ENCODE measurements at regions not wholly inside any gene's neighbourhood (a gene's known extent, or its start where the extent isn't known, plus 50 kb on each side); places are given as distances from the start of the nearest gene placed in this dataset.
"Not testable (repeated sequence)": the region's sequence is repeated elsewhere in the genome, so short reads cannot be mapped to it uniquely, and the experiment has no call there.

- Histone ChIP-seq H3K27me3 (ENCODE audit: insufficient read depth, low read length) (no peaks in the 10 kb centered on the region), H3K9ac (ENCODE audit: low read depth, low read length) (no peak overlapping the region), H3K36me3 (ENCODE audit: insufficient read depth, low read depth, low read length) (no peaks in the 10 kb centered on the region), H3K9me3 (ENCODE audit: insufficient read depth, low read depth, low read length) (peaks cover 13% of the 10 kb centered on the region; the same call in 1 of the 2 replicates), H3K4me1 (ENCODE audit: insufficient read depth, low read length) (no peaks in the 10 kb centered on the region; the same call in 1 of the 2 replicates), H3K4me3 (ENCODE audit: low read length) (no peak overlapping the region), H3K27ac (ENCODE audit: low read length) (no peak overlapping the region)
These were observed 199.3 kb upstream of the ADAMTSL1 start for GRCh38 chr9:18274693-18275092.

- H3K9ac ChIP-seq (ENCODE audit: low read depth, low read length) = no peak overlapping the region
- H3K4me1 ChIP-seq (ENCODE audit: insufficient read depth, low read length) = no peaks in the 10 kb centered on the region; the same call in 1 of the 2 replicates
- H3K9me3 ChIP-seq (ENCODE audit: insufficient read depth, low read depth, low read length) = peaks cover 13% of the 10 kb centered on the region; the same call in 1 of the 2 replicates
- H3K36me3 ChIP-seq (ENCODE audit: insufficient read depth, low read depth, low read length) = no peaks in the 10 kb centered on the region
- no peak overlapping the region for H3K4me3 ChIP-seq (ENCODE audit: low read length)
- H3K27ac ChIP-seq (ENCODE audit: low read length) = no peak overlapping the region
- no peaks in the 10 kb centered on the region for H3K27me3 ChIP-seq (ENCODE audit: insufficient read depth, low read length)
These were observed 198.5 kb upstream of the ADAMTSL1 start for GRCh38 chr9:18275313-18275990.

GRCh38 chr9:18281291-18281690 lies 192.7 kb upstream of the ADAMTSL1 start:
- H3K4me3 ChIP-seq (ENCODE audit: low read length) = no peak overlapping the region

GRCh38 chr9:18294229-18294628 lies 179.7 kb upstream of the ADAMTSL1 start:
- H3K4me1 ChIP-seq (ENCODE audit: insufficient read depth, low read length) = peaks cover 9% of the 10 kb centered on the region; the same call in 1 of the 2 replicates
- no peaks in the 10 kb centered on the region for H3K36me3 ChIP-seq (ENCODE audit: insufficient read depth, low read depth, low read length)
- no peak overlapping the region for H3K4me3 ChIP-seq (ENCODE audit: low read length)
- no peak overlapping the region for H3K9ac ChIP-seq (ENCODE audit: low read depth, low read length)
- no peaks in the 10 kb centered on the region; the same call in 1 of the 2 replicates for H3K9me3 ChIP-seq (ENCODE audit: insufficient read depth, low read depth, low read length)
- no peaks in the 10 kb centered on the region for H3K27me3 ChIP-seq (ENCODE audit: insufficient read depth, low read length)
- H3K27ac ChIP-seq (ENCODE audit: low read length) = no peak overlapping the region

More at GRCh38 chr9:18281291-18281690, 192.7 kb upstream of the ADAMTSL1 start:
- Histone ChIP-seq H3K27me3 (ENCODE audit: insufficient read depth, low read length) (no peaks in the 10 kb centered on the region), H3K9ac (ENCODE audit: low read depth, low read length) (no peak overlapping the region), H3K36me3 (ENCODE audit: insufficient read depth, low read depth, low read length) (no peaks in the 10 kb centered on the region), H3K9me3 (ENCODE audit: insufficient read depth, low read depth, low read length) (0 out of 2 replicates have a peak, but pooled peaks cover 6% of the 10 kb centered on the region), H3K27ac (ENCODE audit: low read length) (no peak overlapping the region), H3K4me1 (ENCODE audit: insufficient read depth, low read length) (no peaks in the 10 kb centered on the region; the same call in 1 of the 2 replicates)

- H3K27me3 ChIP-seq (ENCODE audit: insufficient read depth, low read length) = no peaks in the 10 kb centered on the region
- no peaks in the 10 kb centered on the region; the same call in 1 of the 2 replicates for H3K9me3 ChIP-seq (ENCODE audit: insufficient read depth, low read depth, low read length)
- H3K9ac ChIP-seq (ENCODE audit: low read depth, low read length) = no peak overlapping the region
- H3K27ac ChIP-seq (ENCODE audit: low read length) = no peak overlapping the region
- no peaks in the 10 kb centered on the region for H3K36me3 ChIP-seq (ENCODE audit: insufficient read depth, low read depth, low read length)
- H3K4me1 ChIP-seq (ENCODE audit: insufficient read depth, low read length) = peaks cover 9% of the 10 kb centered on the region; the same call in 1 of the 2 replicates
- no peak overlapping the region for H3K4me3 ChIP-seq (ENCODE audit: low read length)
These were observed 177.3 kb upstream of the ADAMTSL1 start for GRCh38 chr9:18296702-18297055.

- Histone ChIP-seq H3K9ac (ENCODE audit: low read depth, low read length) (no peak overlapping the region), H3K27ac (ENCODE audit: low read length) (no peak overlapping the region), H3K27me3 (ENCODE audit: insufficient read depth, low read length) (no peaks in the 10 kb centered on the region), H3K4me3 (ENCODE audit: low read length) (no peak overlapping the region), H3K4me1 (ENCODE audit: insufficient read depth, low read length) (peaks cover 9% of the 10 kb centered on the region; the same call in 1 of the 2 replicates), H3K9me3 (ENCODE audit: insufficient read depth, low read depth, low read length) (no peaks in the 10 kb centered on the region; the same call in 1 of the 2 replicates), H3K36me3 (ENCODE audit: insufficient read depth, low read depth, low read length) (no peaks in the 10 kb centered on the region)
These were observed 176.7 kb upstream of the ADAMTSL1 start for GRCh38 chr9:18297056-18297841.

GRCh38 chr9:18299449-18299848 lies 174.5 kb upstream of the ADAMTSL1 start:
- H3K27me3 ChIP-seq (ENCODE audit: insufficient read depth, low read length) = no peaks in the 10 kb centered on the region
- no peak overlapping the region for H3K27ac ChIP-seq (ENCODE audit: low read length)
- H3K9me3 ChIP-seq (ENCODE audit: insufficient read depth, low read depth, low read length) = no peaks in the 10 kb centered on the region; the same call in 1 of the 2 replicates
- no peak overlapping the region for H3K4me3 ChIP-seq (ENCODE audit: low read length)
- H3K36me3 ChIP-seq (ENCODE audit: insufficient read depth, low read depth, low read length) = no peaks in the 10 kb centered on the region
- no peak overlapping the region for H3K9ac ChIP-seq (ENCODE audit: low read depth, low read length)
- peaks cover 9% of the 10 kb centered on the region; the same call in 1 of the 2 replicates for H3K4me1 ChIP-seq (ENCODE audit: insufficient read depth, low read length)

GRCh38 chr9:18305167-18305806 lies 168.7 kb upstream of the ADAMTSL1 start:
- H3K36me3 ChIP-seq (ENCODE audit: insufficient read depth, low read depth, low read length); H3K4me3 ChIP-seq (ENCODE audit: low read length); H3K27me3 ChIP-seq (ENCODE audit: insufficient read depth, low read length); H3K4me1 ChIP-seq (ENCODE audit: insufficient read depth, low read length); H3K9ac ChIP-seq (ENCODE audit: low read depth, low read length); H3K27ac ChIP-seq (ENCODE audit: low read length); H3K9me3 ChIP-seq (ENCODE audit: insufficient read depth, low read depth, low read length): not testable (repeated sequence)

- Histone ChIP-seq H3K36me3 (ENCODE audit: insufficient read depth, low read depth, low read length) (no peaks in the 10 kb centered on the region), H3K9me3 (ENCODE audit: insufficient read depth, low read depth, low read length) (peaks cover 3% of the 10 kb centered on the region), H3K9ac (ENCODE audit: low read depth, low read length) (no peak overlapping the region), H3K27me3 (ENCODE audit: insufficient read depth, low read length) (no peaks in the 10 kb centered on the region), H3K27ac (ENCODE audit: low read length) (no peak overlapping the region), H3K4me1 (ENCODE audit: insufficient read depth, low read length) (no peaks in the 10 kb centered on the region), H3K4me3 (ENCODE audit: low read length) (no peak overlapping the region)
These were observed 159.6 kb upstream of the ADAMTSL1 start for GRCh38 chr9:18314316-18314715.

- Histone ChIP-seq H3K4me1 (ENCODE audit: insufficient read depth, low read length) (no peaks in the 10 kb centered on the region), H3K36me3 (ENCODE audit: insufficient read depth, low read depth, low read length) (no peaks in the 10 kb centered on the region), H3K4me3 (ENCODE audit: low read length) (no peak overlapping the region), H3K27me3 (ENCODE audit: insufficient read depth, low read length) (no peaks in the 10 kb centered on the region), H3K9me3 (ENCODE audit: insufficient read depth, low read depth, low read length) (peaks cover 3% of the 10 kb centered on the region), H3K27ac (ENCODE audit: low read length) (no peak overlapping the region), H3K9ac (ENCODE audit: low read depth, low read length) (no peak overlapping the region)
These were observed 156.1 kb upstream of the ADAMTSL1 start for GRCh38 chr9:18317896-18318295.

GRCh38 chr9:18319918-18320445 lies 154.0 kb upstream of the ADAMTSL1 start:
- H3K9ac ChIP-seq (ENCODE audit: low read depth, low read length) = no peak overlapping the region
- no peak overlapping the region for H3K4me3 ChIP-seq (ENCODE audit: low read length)
- H3K9me3 ChIP-seq (ENCODE audit: insufficient read depth, low read depth, low read length) = peaks cover 3% of the 10 kb centered on the region
- H3K36me3 ChIP-seq (ENCODE audit: insufficient read depth, low read depth, low read length) = no peaks in the 10 kb centered on the region
- no peaks in the 10 kb centered on the region for H3K27me3 ChIP-seq (ENCODE audit: insufficient read depth, low read length)
- H3K27ac ChIP-seq (ENCODE audit: low read length) = no peak overlapping the region
- H3K4me1 ChIP-seq (ENCODE audit: insufficient read depth, low read length) = no peaks in the 10 kb centered on the region
